OCI-LY1 (cell line): ENCODE measurements at regions not wholly inside any gene's neighbourhood (a gene's known extent, or its start where the extent isn't known, plus 50 kb on each side); places are given as distances from the start of the nearest gene placed in this dataset.

Experiments
- H2AFZ ChIP-seq: fragments of 200-600 bp; sonication (generic), shearing (Covaris generic); 2 replicates; pipeline ENCODE4 v1.6.0; 2014; ENCODE audit warnings: antibody characterized with exemption, mild to moderate bottlenecking, low read length
- H3F3A ChIP-seq: fragments of 200-600 bp; sonication (generic), shearing (Covaris generic); 2 replicates; pipeline ENCODE4 v1.6.0; 2014; ENCODE audit warnings: mild to moderate bottlenecking, antibody characterized with exemption, low read length, moderate library complexity; ENCODE audit not compliant: insufficient read depth
- H3K27ac ChIP-seq: fragments of 200-600 bp; sonication (generic); 2 replicates; pipeline ENCODE4 v1.5.1; 2014; ENCODE audit warnings: low read length, mixed run types, mild to moderate bottlenecking, low read depth; ENCODE audit not compliant: poor library complexity, severe bottlenecking
- H3K27me3 ChIP-seq: fragments of 200-600 bp; sonication (generic); 2 replicates; pipeline ENCODE4 v1.6.0; 2014; ENCODE audit warnings: antibody characterized with exemption, mild to moderate bottlenecking, low read length, moderate library complexity; ENCODE audit not compliant: insufficient read depth
- H3K36me3 ChIP-seq: fragments of 200-600 bp; sonication (generic); 2 replicates; pipeline ENCODE4 v1.6.1; 2014; ENCODE audit warnings: mild to moderate bottlenecking, antibody characterized with exemption, low read length, moderate library complexity, mixed read lengths; ENCODE audit not compliant: insufficient read depth
- H3K4me1 ChIP-seq: fragments of 200-600 bp; sonication (generic); 2 replicates; pipeline ENCODE4 v1.5.1; 2014; ENCODE audit warnings: mild to moderate bottlenecking, low read length, moderate library complexity; ENCODE audit not compliant: insufficient read depth, severe bottlenecking
- H3K4me2 ChIP-seq: fragments of 200-600 bp; sonication (generic), shearing (Covaris generic); 2 replicates; pipeline ENCODE4 v1.6.1; 2014; ENCODE audit warnings: low read length
- H3K4me3 ChIP-seq: fragments of 200-600 bp; sonication (generic); 2 replicates; pipeline ENCODE4 v1.5.1; 2014; ENCODE audit warnings: low read length, low read depth, mild to moderate bottlenecking, mixed read lengths; ENCODE audit not compliant: poor library complexity, severe bottlenecking
- H3K79me2 ChIP-seq: fragments of 200-600 bp; shearing (Covaris generic); 2 replicates; pipeline ENCODE4 v1.6.1; 2016; ENCODE audit warnings: mixed run types, low read length, mixed read lengths; ENCODE audit not compliant: insufficient read depth
- H3K9ac ChIP-seq: fragments of 200-600 bp; sonication (generic), shearing (Covaris generic); 2 replicates; pipeline ENCODE4 v1.6.1; 2014; ENCODE audit warnings: mild to moderate bottlenecking, low read length, mixed read lengths
- H3K9me2 ChIP-seq: fragments of 200-600 bp; sonication (generic), shearing (Covaris generic); 2 replicates; pipeline ENCODE4 v1.6.1; 2014; ENCODE audit warnings: low read depth, mild to moderate bottlenecking, low read length, mixed read lengths
- H3K9me3 ChIP-seq: fragments of 200-600 bp; shearing (Covaris generic); 2 replicates; pipeline ENCODE4 v1.6.1; 2014; ENCODE audit warnings: low read length, mixed read lengths
- H4K20me1 ChIP-seq: fragments of 200-600 bp; sonication (generic), shearing (Covaris generic); 2 replicates; pipeline ENCODE4 v1.6.0; 2016; ENCODE audit warnings: mild to moderate bottlenecking, low read length; ENCODE audit not compliant: insufficient read depth
- EZH2 ChIP-seq: fragments of 200-600 bp; sonication (generic), shearing (Covaris generic); IDR thresholded peaks from 2 replicates; pipeline ENCODE4 v1.8.0; 2017; ENCODE audit warnings: borderline replicate concordance, mixed run types, mild to moderate bottlenecking, antibody characterized with exemption, low read length, moderate library complexity, mixed read lengths
- TF ChIP-seq, protein P1 (sequence below): fragments of 200-600 bp; sonication (generic), shearing (Covaris generic); IDR thresholded peaks from 2 replicates; pipeline ENCODE4 v1.5.1; 2017; ENCODE audit warnings: mild to moderate bottlenecking, antibody characterized with exemption, low read length, moderate library complexity, mixed read lengths

- H3K4me3 ChIP-seq = no peak overlapping the region
- TF ChIP-seq, protein P1, sequence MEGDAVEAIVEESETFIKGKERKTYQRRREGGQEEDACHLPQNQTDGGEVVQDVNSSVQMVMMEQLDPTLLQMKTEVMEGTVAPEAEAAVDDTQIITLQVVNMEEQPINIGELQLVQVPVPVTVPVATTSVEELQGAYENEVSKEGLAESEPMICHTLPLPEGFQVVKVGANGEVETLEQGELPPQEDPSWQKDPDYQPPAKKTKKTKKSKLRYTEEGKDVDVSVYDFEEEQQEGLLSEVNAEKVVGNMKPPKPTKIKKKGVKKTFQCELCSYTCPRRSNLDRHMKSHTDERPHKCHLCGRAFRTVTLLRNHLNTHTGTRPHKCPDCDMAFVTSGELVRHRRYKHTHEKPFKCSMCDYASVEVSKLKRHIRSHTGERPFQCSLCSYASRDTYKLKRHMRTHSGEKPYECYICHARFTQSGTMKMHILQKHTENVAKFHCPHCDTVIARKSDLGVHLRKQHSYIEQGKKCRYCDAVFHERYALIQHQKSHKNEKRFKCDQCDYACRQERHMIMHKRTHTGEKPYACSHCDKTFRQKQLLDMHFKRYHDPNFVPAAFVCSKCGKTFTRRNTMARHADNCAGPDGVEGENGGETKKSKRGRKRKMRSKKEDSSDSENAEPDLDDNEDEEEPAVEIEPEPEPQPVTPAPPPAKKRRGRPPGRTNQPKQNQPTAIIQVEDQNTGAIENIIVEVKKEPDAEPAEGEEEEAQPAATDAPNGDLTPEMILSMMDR = no peak
- TF ChIP-seq EZH2 = no peak
- H3K4me1 ChIP-seq = no peaks in the 10 kb centered on the region
- H3K36me3 ChIP-seq = no peaks in the 10 kb centered on the region
- H3K27ac ChIP-seq = no peak overlapping the region
- H4K20me1 ChIP-seq = no peaks in the 10 kb centered on the region
- no peak overlapping the region for H3K4me2 ChIP-seq
- H3K9ac ChIP-seq = no peak overlapping the region
- no peaks in the 10 kb centered on the region for H3K27me3 ChIP-seq
- no peaks in the 10 kb centered on the region for H3K79me2 ChIP-seq
- H3K9me2 ChIP-seq = no peaks in the 10 kb centered on the region
- H2AFZ ChIP-seq = no peak overlapping the region
- H3K9me3 ChIP-seq = no peaks in the 10 kb centered on the region
- no peaks in the 10 kb centered on the region for H3F3A ChIP-seq
Measured at GRCh38 chr2:23127465-23127864, 257.5 kb upstream of the KLHL29 start.

DNA sequence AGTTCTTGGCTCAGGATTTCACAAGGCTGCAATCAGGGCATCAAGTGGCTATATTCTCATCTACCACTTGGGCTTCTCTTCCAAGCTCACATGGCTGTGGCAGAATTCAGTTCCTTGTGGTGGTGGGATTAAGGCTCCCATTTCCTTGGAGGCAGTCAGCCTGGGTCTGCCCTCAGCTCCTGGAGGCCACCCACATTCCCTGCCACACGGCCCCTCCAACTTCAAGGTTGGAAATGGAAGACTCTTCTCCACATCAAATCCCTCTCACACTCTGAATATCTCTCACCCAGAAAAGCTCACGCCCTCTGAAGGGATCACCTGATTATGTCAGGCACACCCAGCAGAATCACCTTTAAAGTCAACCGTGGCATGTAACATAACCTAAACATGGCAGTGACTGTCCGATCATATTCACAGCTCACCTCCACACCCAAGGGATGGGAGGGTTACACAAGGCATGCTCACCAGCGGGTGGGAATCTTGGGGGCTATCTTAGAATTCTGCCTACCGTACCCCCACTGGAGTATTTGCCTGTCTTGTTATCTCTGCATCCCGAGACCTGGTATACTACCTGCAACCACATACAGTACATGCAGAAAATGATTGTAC is 256.2 kb upstream of the KLHL29 start:
- H3K4me1 ChIP-seq = no peaks in the 10 kb centered on the region
- H3K79me2 ChIP-seq = no peaks in the 10 kb centered on the region
- no peak overlapping the region for H3K4me3 ChIP-seq
- H2AFZ ChIP-seq = no peak overlapping the region
- H3K9me2 ChIP-seq = no peaks in the 10 kb centered on the region
- H3K4me2 ChIP-seq = no peak overlapping the region
- H3K9me3 ChIP-seq = no peaks in the 10 kb centered on the region
- no peaks in the 10 kb centered on the region for H3K36me3 ChIP-seq
- H3K9ac ChIP-seq = no peak overlapping the region
- H4K20me1 ChIP-seq = no peaks in the 10 kb centered on the region
- TF ChIP-seq, protein P1 = no peak
- TF ChIP-seq EZH2 = no peak
- no peak overlapping the region for H3K27ac ChIP-seq
- H3K27me3 ChIP-seq = no peaks in the 10 kb centered on the region
- H3F3A ChIP-seq = no peaks in the 10 kb centered on the region

- H3K9me3 ChIP-seq = no peaks in the 10 kb centered on the region
- no peaks in the 10 kb centered on the region for H3K27me3 ChIP-seq
- H3K79me2 ChIP-seq = no peaks in the 10 kb centered on the region
- H4K20me1 ChIP-seq = no peaks in the 10 kb centered on the region
- no peak overlapping the region for H2AFZ ChIP-seq
- H3F3A ChIP-seq = no peaks in the 10 kb centered on the region
- no peaks in the 10 kb centered on the region for H3K9me2 ChIP-seq
- TF ChIP-seq, protein P1 = no peak
- TF ChIP-seq EZH2 = no peak
- H3K9ac ChIP-seq = no peak overlapping the region
- no peak overlapping the region for H3K4me2 ChIP-seq
- no peak overlapping the region for H3K4me3 ChIP-seq
- no peak overlapping the region for H3K27ac ChIP-seq
- H3K36me3 ChIP-seq = no peaks in the 10 kb centered on the region
- no peaks in the 10 kb centered on the region for H3K4me1 ChIP-seq
Measured at GRCh38 chr2:23131066-23131575, 253.9 kb upstream of the KLHL29 start.
